ENCODE measurements at regions not wholly inside any gene's neighbourhood (a gene's known extent, or its start where the extent isn't known, plus 50 kb on each side); places are given as distances from the start of the nearest gene placed in this dataset.
A peak's percentile ranks its signal among the peaks of the same experiment; 100 is the strongest.
"Not testable (repeated sequence)": the region's sequence is repeated elsewhere in the genome, so short reads cannot be mapped to it uniquely, and the experiment has no call there.

DNA sequence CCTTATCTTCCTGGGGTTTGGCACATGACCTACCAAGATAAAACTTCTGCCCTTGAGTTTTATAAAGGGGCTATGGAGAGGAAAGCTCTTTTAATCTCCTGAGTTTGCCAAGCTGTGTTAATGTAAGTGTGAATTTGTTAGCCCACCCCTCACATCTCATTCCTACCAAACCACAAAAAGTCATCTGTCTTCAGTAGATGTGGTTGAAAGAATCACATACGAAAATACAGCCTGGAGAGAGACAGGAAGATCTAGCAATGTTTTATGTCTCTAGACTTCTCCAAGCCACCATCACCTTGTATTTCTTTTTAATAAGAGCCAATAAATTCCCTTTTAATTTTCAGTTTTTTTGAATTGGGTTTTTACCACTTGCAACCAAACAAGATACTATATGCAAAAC lies 68.9 kb upstream of the ZNF280D start:
- H3K9me3 Mint-ChIP-seq: peaks cover 1% of the 10 kb centered on the region
- ATAC-seq (ENCODE audit: low read depth): no peak
- peaks cover 29% of the 10 kb centered on the region for H3K4me1 Mint-ChIP-seq
- H3K36me3 Mint-ChIP-seq: peaks cover 2% of the 10 kb centered on the region
- H3K27ac Mint-ChIP-seq: no peak overlapping the region
- no peak overlapping the region for H3K4me3 Mint-ChIP-seq
- DNase-seq (ENCODE audit: low spot score in 2 of 2): no peak
- H3K27me3 Mint-ChIP-seq: no peaks in the 10 kb centered on the region

- Mint-ChIP-seq H3K27ac (no peak overlapping the region), H3K27me3 (no peaks in the 10 kb centered on the region), H3K4me1 (peaks cover 15% of the 10 kb centered on the region), H3K9me3 (peaks cover 3% of the 10 kb centered on the region), H3K4me3 (no peak overlapping the region), H3K36me3 (peaks cover 2% of the 10 kb centered on the region)
- no peak for ATAC-seq (ENCODE audit: low read depth)
- no peak for DNase-seq (ENCODE audit: low spot score in 2 of 2)
These were observed 65.3 kb upstream of the ZNF280D start for GRCh38 chr15:56798639-56799038.

- H3K36me3 Mint-ChIP-seq: peaks cover 2% of the 10 kb centered on the region
- peaks cover 5% of the 10 kb centered on the region for H3K9me3 Mint-ChIP-seq
- H3K4me3 Mint-ChIP-seq: no peak overlapping the region
- ATAC-seq (ENCODE audit: low read depth): no peak
- peaks cover 10% of the 10 kb centered on the region for H3K4me1 Mint-ChIP-seq
- H3K27ac Mint-ChIP-seq: no peak overlapping the region
- H3K27me3 Mint-ChIP-seq: no peaks in the 10 kb centered on the region
- no peak for DNase-seq (ENCODE audit: low spot score in 2 of 2)
These were observed 64.5 kb upstream of the ZNF280D start for GRCh38 chr15:56797720-56798275.

GRCh38 chr15:56795502-56795901 lies 62.2 kb upstream of the ZNF280D start:
- Mint-ChIP-seq H3K4me1 (peaks cover 3% of the 10 kb centered on the region), H3K36me3 (peaks cover 4% of the 10 kb centered on the region), H3K27me3 (no peaks in the 10 kb centered on the region), H3K27ac (no peak overlapping the region), H3K9me3 (peaks cover 7% of the 10 kb centered on the region), H3K4me3 (no peak overlapping the region)
- ATAC-seq (ENCODE audit: low read depth) (no peak), DNase-seq (ENCODE audit: low spot score in 2 of 2) (no peak)

DNA sequence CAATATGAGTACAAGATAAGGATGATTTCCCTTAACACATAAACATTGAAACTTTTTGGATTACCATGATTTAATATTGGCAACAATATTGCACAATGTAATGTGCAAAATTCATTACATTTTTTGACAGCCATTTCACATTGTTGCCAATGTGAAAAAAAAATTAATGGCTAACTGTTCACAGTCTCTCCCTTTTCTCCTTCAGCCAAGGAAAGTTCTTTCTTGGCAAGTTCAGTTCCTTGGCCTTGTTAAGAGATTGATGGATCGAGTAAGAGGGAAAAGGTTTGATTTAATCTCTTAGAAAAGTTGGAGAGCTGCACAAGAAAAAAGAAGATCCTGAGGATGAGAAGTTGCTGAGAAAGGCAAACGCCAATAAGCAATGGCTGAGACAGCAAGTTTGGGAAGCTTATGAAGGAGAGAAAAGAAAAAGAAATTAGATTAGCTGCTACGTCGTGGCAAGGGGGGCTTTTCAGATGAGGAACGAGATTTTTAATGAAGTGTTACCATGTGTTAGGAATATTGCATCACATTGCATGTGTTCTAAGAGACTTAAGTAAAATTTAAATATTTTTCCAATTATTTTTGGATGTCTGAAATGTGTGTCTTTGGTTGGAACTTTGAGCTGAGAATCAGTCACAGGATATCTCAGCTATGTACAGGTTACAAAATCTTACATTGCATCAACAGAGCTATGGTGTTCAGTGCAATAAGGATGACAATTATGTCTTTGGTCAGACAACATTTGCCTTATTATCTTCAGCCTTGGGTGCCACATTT lies 61.4 kb upstream of the ZNF280D start:
- H3K9me3 Mint-ChIP-seq: peaks cover 7% of the 10 kb centered on the region
- H3K4me1 Mint-ChIP-seq: peaks cover 3% of the 10 kb centered on the region
- H3K27ac Mint-ChIP-seq: no peak overlapping the region
- H3K36me3 Mint-ChIP-seq: peaks cover 4% of the 10 kb centered on the region
- DNase-seq (ENCODE audit: low spot score in 2 of 2): no peak
- no peaks in the 10 kb centered on the region for H3K27me3 Mint-ChIP-seq
- no peak overlapping the region for H3K4me3 Mint-ChIP-seq
- ATAC-seq (ENCODE audit: low read depth): no peak

GRCh38 chr15:56794165-56794552 lies 60.9 kb upstream of the ZNF280D start:
- H3K4me1 Mint-ChIP-seq: peaks cover 3% of the 10 kb centered on the region

GRCh38 chr15:56792211-56792610 lies 58.9 kb upstream of the ZNF280D start:
- Mint-ChIP-seq H3K9me3 (peaks cover 8% of the 10 kb centered on the region), H3K27ac (no peak overlapping the region), H3K4me3 (no peak overlapping the region)

More at GRCh38 chr15:56794165-56794552, 60.9 kb upstream of the ZNF280D start:
- no peak overlapping the region for H3K4me3 Mint-ChIP-seq
- ATAC-seq (ENCODE audit: low read depth): no peak
- DNase-seq (ENCODE audit: low spot score in 2 of 2): no peak
- H3K36me3 Mint-ChIP-seq: peaks cover 4% of the 10 kb centered on the region
- no peaks in the 10 kb centered on the region for H3K27me3 Mint-ChIP-seq
- peaks cover 8% of the 10 kb centered on the region for H3K9me3 Mint-ChIP-seq
- no peak overlapping the region for H3K27ac Mint-ChIP-seq

DNA sequence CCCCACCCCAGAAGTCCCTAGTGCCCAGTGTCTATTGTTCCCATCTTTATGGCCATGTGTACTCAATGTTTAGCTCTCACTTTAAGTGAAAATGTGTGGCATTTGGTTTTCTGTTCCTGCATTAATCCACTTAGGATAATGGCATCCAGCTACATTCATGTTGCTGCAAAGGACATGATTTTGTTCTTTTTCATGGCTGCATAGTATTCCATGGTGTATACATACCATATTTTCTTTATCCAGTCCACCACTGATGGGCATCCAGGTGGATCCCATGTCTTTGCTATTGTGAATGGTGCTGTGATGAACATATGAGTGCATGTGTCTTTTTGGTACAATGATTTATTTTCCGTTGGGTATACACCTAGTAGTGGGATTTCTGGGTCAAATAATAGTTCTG lies 58.2 kb upstream of the ZNF280D start:
- not testable (repeated sequence) for H3K27ac Mint-ChIP-seq; DNase-seq (ENCODE audit: low spot score in 2 of 2); H3K9me3 Mint-ChIP-seq; ATAC-seq (ENCODE audit: low read depth); H3K36me3 Mint-ChIP-seq; H3K4me3 Mint-ChIP-seq; H3K27me3 Mint-ChIP-seq; H3K4me1 Mint-ChIP-seq

More at GRCh38 chr15:56792211-56792610, 58.9 kb upstream of the ZNF280D start:
- no peak for DNase-seq (ENCODE audit: low spot score in 2 of 2)
- H3K4me1 Mint-ChIP-seq: peaks cover 1% of the 10 kb centered on the region
- no peak for ATAC-seq (ENCODE audit: low read depth)
- no peaks in the 10 kb centered on the region for H3K27me3 Mint-ChIP-seq
- peaks cover 4% of the 10 kb centered on the region for H3K36me3 Mint-ChIP-seq

DNA sequence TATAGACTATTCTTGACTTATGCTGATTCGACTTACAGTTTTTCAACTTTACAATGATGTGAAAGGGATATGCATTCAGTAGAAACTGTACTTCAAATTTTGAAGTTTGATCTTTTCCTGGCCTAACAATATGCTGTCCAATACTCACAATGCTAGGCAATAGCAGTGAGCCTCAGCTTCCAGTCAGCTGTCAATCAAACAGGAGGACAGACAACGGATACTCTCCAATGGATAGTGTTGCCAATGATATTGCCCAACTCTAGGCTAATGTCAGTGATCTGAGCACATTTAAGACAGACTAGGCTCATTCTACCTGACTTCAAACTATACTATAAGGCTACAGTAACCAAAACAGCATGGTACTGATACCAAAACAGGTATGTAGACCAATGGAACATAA lies 55.0 kb upstream of the ZNF280D start:
- peaks cover 2% of the 10 kb centered on the region for H3K36me3 Mint-ChIP-seq
- no peak overlapping the region for H3K27ac Mint-ChIP-seq

DNA sequence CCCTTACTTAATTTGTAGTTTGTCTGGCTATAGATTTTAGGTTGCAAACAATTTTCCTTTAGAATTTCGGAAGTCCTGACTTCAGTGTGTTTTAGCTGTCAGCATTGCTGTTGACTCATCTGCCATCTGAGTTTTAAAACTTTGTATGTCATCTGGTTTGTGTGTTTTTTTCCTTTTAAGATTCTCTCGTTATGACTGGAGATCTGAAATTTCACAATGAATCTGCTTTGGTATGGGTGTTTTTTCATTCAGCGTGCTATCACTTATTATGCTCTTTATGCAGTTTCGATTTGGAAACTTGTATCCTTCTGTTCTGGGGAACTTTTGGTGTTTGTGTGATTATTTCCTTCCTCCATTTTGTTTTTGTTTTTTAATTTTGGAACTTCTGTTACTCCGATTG lies 53.7 kb upstream of the ZNF280D start:
- DNase-seq (ENCODE audit: low spot score in 2 of 2): no peak
- H3K4me1 Mint-ChIP-seq: peaks cover 9% of the 10 kb centered on the region
- H3K27me3 Mint-ChIP-seq: no peaks in the 10 kb centered on the region
- peaks cover 4% of the 10 kb centered on the region for H3K9me3 Mint-ChIP-seq
- no peak for ATAC-seq (ENCODE audit: low read depth)
- H3K4me3 Mint-ChIP-seq: peak overlapping the region; percentile 21
- H3K36me3 Mint-ChIP-seq: no peaks in the 10 kb centered on the region
- no peak overlapping the region for H3K27ac Mint-ChIP-seq

More for the DNA sequence above, 55.0 kb upstream of the ZNF280D start:
- no peak for ATAC-seq (ENCODE audit: low read depth)
- H3K27me3 Mint-ChIP-seq: no peaks in the 10 kb centered on the region
- DNase-seq (ENCODE audit: low spot score in 2 of 2): no peak
- H3K4me1 Mint-ChIP-seq: peaks cover 9% of the 10 kb centered on the region
- peaks cover 6% of the 10 kb centered on the region for H3K9me3 Mint-ChIP-seq
- H3K4me3 Mint-ChIP-seq: no peak overlapping the region

DNA sequence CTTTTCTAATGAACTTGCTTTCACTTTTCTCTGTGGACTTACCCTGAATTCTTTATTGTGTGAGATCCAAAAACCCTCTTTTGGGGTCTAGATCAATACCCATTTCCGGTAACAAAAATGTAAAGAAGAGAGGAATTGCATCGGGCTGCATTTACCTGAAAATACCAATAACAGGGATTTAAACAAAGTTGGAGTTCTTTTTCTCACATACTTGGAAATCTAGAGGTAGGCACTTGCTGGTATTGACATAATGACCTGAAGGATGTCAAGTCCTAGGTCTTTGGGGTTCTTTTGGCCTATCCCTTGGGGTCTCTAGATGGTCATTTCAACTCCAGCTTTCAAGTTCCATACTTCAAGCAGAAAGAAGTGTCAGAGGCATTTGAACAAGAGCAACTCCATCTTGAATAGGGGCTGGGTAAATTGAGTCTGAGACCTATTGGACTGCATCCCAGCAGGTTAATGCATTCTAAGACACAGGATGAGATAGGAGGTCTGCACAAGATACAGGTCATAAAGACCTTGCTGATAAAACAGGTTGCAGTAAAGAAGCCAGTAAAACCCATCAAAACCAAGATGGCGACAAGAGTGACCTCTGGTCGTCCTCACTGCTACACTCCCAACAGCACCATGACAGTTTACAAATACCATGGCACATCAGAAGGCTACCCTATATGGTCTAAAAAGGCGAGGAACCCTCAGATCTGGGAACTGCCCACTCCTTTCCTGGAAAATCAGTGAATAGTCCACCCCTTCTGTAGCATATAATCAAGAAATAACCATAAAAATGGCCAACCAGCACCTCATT lies 50.8 kb upstream of the ZNF280D start:
- H3K4me3 Mint-ChIP-seq: no peak overlapping the region
- peaks cover 13% of the 10 kb centered on the region for H3K4me1 Mint-ChIP-seq
- no peaks in the 10 kb centered on the region for H3K27me3 Mint-ChIP-seq
- no peaks in the 10 kb centered on the region for H3K9me3 Mint-ChIP-seq
- ATAC-seq (ENCODE audit: low read depth): no peak
- no peak for DNase-seq (ENCODE audit: low spot score in 2 of 2)
- H3K36me3 Mint-ChIP-seq: peaks cover 2% of the 10 kb centered on the region
- H3K27ac Mint-ChIP-seq: no peak overlapping the region

DNA sequence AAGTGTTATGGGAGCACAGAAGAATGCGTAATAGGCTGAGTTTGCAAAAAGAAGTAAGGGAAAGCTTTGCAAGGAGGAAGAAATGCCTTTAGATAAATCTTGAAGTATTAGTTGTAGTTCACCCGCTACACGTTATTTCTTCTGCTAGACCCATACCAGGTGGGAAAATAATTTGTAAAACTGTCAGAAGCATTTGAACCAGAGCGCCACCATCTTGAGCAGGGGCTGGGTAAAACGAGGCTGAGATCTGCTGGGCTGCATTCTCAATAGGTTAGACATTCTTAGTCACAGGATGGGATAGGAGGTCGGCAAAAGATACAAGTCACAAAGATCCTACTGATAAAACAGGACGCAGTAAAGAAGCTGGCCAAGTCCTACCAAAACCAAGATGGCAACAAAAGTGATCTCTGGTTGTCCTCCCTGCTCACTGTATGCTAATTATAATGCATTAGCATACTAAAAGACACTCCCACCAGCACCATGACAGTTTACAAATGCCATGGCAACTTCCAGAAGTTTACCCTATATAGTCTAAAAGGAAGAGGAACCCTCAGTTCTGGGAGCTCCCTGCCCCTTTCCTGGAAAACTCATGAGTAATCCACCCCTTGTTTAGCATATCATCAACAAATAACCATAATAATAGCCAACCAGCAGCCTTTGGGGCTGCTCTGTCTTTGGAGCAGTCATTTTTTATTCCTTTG lies 50.0 kb upstream of the ZNF280D start:
- H3K36me3 Mint-ChIP-seq: peaks cover 2% of the 10 kb centered on the region

More for the DNA sequence above, 50.0 kb upstream of the ZNF280D start:
- no peaks in the 10 kb centered on the region for H3K9me3 Mint-ChIP-seq
- peaks cover 13% of the 10 kb centered on the region for H3K4me1 Mint-ChIP-seq
- H3K27me3 Mint-ChIP-seq: no peaks in the 10 kb centered on the region
- no peak overlapping the region for H3K27ac Mint-ChIP-seq
- no peak overlapping the region for H3K4me3 Mint-ChIP-seq
- DNase-seq (ENCODE audit: low spot score in 2 of 2): no peak
- ATAC-seq (ENCODE audit: low read depth): no peak
